Ovary (tissue), 3 donors: ENCODE measurements at regions not wholly inside any gene's neighbourhood (a gene's known extent, or its start where the extent isn't known, plus 50 kb on each side); places are given as distances from the start of the nearest gene placed in this dataset.

ENCODE experiments used
- EP300 ChIP-seq: sonication (generic); formaldehyde crosslinking; IDR thresholded peaks from one replicate; pipeline ENCODE4 v1.6.1; 2017; ENCODE audit warnings: antibody characterized with exemption
- TF ChIP-seq, protein P1 (sequence below), 3 donors: fragments of 450-650 bp in 2 of 3; fragments of 200-600 bp in 1 of 3; IDR thresholded peaks; one replicate each; pipeline versions ENCODE4 v1.5.1 to v1.8.0; 2016 to 2022; ENCODE audit warnings: antibody characterized with exemption in 3 of 3, mild to moderate bottlenecking in 1 of 3
- donor health status: DM: no; HTN: no; CAD: no.

DNA sequence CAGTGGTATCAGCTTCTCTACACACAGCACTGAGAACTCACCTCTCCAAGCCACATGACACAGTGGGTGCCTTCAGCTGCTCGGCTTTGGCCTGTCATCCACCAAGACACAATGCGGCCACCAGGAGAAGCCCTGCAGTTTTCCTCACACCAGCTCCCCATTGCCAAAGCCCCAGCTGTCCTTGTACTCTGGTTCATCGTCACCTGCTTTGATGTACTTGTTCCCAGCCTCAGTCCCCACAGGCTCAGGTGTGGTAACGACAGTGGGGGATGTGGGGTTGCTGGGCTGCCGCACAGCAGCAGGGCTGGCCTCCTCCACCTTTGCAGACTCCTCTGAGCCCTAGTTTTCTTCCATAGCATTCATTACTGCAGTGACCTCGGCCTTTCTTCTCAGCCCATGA lies 387.3 kb downstream of the MEIS1 start:
- TF ChIP-seq EP300: no peak
- TF ChIP-seq, protein P1, sequence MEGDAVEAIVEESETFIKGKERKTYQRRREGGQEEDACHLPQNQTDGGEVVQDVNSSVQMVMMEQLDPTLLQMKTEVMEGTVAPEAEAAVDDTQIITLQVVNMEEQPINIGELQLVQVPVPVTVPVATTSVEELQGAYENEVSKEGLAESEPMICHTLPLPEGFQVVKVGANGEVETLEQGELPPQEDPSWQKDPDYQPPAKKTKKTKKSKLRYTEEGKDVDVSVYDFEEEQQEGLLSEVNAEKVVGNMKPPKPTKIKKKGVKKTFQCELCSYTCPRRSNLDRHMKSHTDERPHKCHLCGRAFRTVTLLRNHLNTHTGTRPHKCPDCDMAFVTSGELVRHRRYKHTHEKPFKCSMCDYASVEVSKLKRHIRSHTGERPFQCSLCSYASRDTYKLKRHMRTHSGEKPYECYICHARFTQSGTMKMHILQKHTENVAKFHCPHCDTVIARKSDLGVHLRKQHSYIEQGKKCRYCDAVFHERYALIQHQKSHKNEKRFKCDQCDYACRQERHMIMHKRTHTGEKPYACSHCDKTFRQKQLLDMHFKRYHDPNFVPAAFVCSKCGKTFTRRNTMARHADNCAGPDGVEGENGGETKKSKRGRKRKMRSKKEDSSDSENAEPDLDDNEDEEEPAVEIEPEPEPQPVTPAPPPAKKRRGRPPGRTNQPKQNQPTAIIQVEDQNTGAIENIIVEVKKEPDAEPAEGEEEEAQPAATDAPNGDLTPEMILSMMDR (IDR thresholded peaks at IDR 0.05): no peak
